ENCODE measurements at regions not wholly inside any gene's neighbourhood (a gene's known extent, or its start where the extent isn't known, plus 50 kb on each side); places are given as distances from the start of the nearest gene placed in this dataset.
A peak's percentile ranks its signal among the peaks of the same experiment; 100 is the strongest.
"Not testable (repeated sequence)": the region's sequence is repeated elsewhere in the genome, so short reads cannot be mapped to it uniquely, and the experiment has no call there.

GRCh38 chr1:200290010-200290685, 119.7 kb downstream of the ZNF281 start:
- H3K27ac Mint-ChIP-seq: no peak overlapping the region
- no peaks in the 10 kb centered on the region for H3K36me3 Mint-ChIP-seq
- ATAC-seq (no peak), DNase-seq (no peak)
- CTCF ChIA-PET: interaction anchor here (1.0 kb wide), 1 partner anchor 12 kb away, joined by 3 read pairs; no protein-coding TSS in a partner anchor
- H3K9me3 Mint-ChIP-seq (ENCODE audit: low read depth): no peaks in the 10 kb centered on the region
- peaks cover 19% of the 10 kb centered on the region for H3K27me3 Mint-ChIP-seq
- no peak overlapping the region for H3K4me3 Mint-ChIP-seq
- H3K4me1 Mint-ChIP-seq: peaks cover 10% of the 10 kb centered on the region

- H3K36me3 Mint-ChIP-seq: no peaks in the 10 kb centered on the region
- H3K4me1 Mint-ChIP-seq: peaks cover 8% of the 10 kb centered on the region
- no peak overlapping the region for H3K27ac Mint-ChIP-seq
- no peak for DNase-seq
- peaks cover 19% of the 10 kb centered on the region for H3K27me3 Mint-ChIP-seq
- no peaks in the 10 kb centered on the region for H3K9me3 Mint-ChIP-seq (ENCODE audit: low read depth)
- CTCF ChIA-PET: no interaction called here
- H3K4me3 Mint-ChIP-seq: no peak overlapping the region
- ATAC-seq: no peak
These were observed 121.6 kb downstream of the ZNF281 start for GRCh38 chr1:200288226-200288625.

GRCh38 chr1:200284236-200284635, 125.6 kb downstream of the ZNF281 start:
- not testable (repeated sequence) for H3K27ac Mint-ChIP-seq; H3K4me1 Mint-ChIP-seq; H3K27me3 Mint-ChIP-seq; ATAC-seq; H3K36me3 Mint-ChIP-seq; DNase-seq; H3K9me3 Mint-ChIP-seq (ENCODE audit: low read depth); H3K4me3 Mint-ChIP-seq
- CTCF ChIA-PET: interaction anchor here (1.6 kb wide), 1 partner anchor 204 kb away, joined by 3 read pairs; no protein-coding TSS in a partner anchor

GRCh38 chr1:200282497-200283122, 127.2 kb downstream of the ZNF281 start:
- no peak overlapping the region for H3K4me3 Mint-ChIP-seq

GRCh38 chr1:200281201-200281835, 128.5 kb downstream of the ZNF281 start:
- Mint-ChIP-seq H3K36me3 (no peaks in the 10 kb centered on the region), H3K27me3 (peaks cover 12% of the 10 kb centered on the region), H3K9me3 (ENCODE audit: low read depth) (no peaks in the 10 kb centered on the region), H3K4me3 (no peak overlapping the region), H3K27ac (no peak overlapping the region), H3K4me1 (no peaks in the 10 kb centered on the region)
- CTCF ChIA-PET: interaction anchor here (1.1 to 1.6 kb wide), 3 partner anchors 14 to 207 kb away, joined by 3 to 4 read pairs (median 3); no protein-coding TSS in a partner anchor
- no peak for ATAC-seq
- DNase-seq: no peak

More at GRCh38 chr1:200282497-200283122, 127.2 kb downstream of the ZNF281 start:
- Mint-ChIP-seq H3K27me3 (peaks cover 8% of the 10 kb centered on the region), H3K36me3 (no peaks in the 10 kb centered on the region), H3K9me3 (ENCODE audit: low read depth) (no peaks in the 10 kb centered on the region), H3K27ac (no peak overlapping the region), H3K4me1 (no peaks in the 10 kb centered on the region)
- DNase-seq: no peak
- CTCF ChIA-PET: interaction anchor here (1.1 to 1.6 kb wide), 4 partner anchors 12 to 206 kb away, joined by 3 to 4 read pairs (median 3); no protein-coding TSS in a partner anchor
- no peak for ATAC-seq

- CTCF ChIA-PET: interaction anchor here (0.6 to 2.1 kb wide), 9 partner anchors 12 to 659 kb away, joined by 3 to 6 read pairs (median 3); no protein-coding TSS in a partner anchor
These were observed 129.9 kb downstream of the ZNF281 start for GRCh38 chr1:200279810-200280411.

GRCh38 chr1:200275816-200276453, 133.9 kb downstream of the ZNF281 start:
- H3K9me3 Mint-ChIP-seq (ENCODE audit: low read depth): no peaks in the 10 kb centered on the region
- H3K27ac Mint-ChIP-seq: no peak overlapping the region
- DNase-seq (no peak), ATAC-seq (no peak)
- H3K4me3 Mint-ChIP-seq: no peak overlapping the region
- CTCF ChIA-PET: interaction anchor here (1.1 to 1.7 kb wide), 2 partner anchors 18 to 23 kb away, joined by 3 to 4 read pairs; no protein-coding TSS in a partner anchor
- H3K27me3 Mint-ChIP-seq: peaks cover 20% of the 10 kb centered on the region
- no peaks in the 10 kb centered on the region for H3K4me1 Mint-ChIP-seq
- no peaks in the 10 kb centered on the region for H3K36me3 Mint-ChIP-seq

More at GRCh38 chr1:200279810-200280411, 129.9 kb downstream of the ZNF281 start:
- no peak for ATAC-seq
- peak; percentile 44 for DNase-seq
- Mint-ChIP-seq H3K4me3 (no peak overlapping the region), H3K36me3 (no peaks in the 10 kb centered on the region), H3K9me3 (ENCODE audit: low read depth) (no peaks in the 10 kb centered on the region), H3K27me3 (peaks cover 13% of the 10 kb centered on the region), H3K4me1 (no peaks in the 10 kb centered on the region), H3K27ac (no peak overlapping the region)

GRCh38 chr1:200275415-200275814, 134.4 kb downstream of the ZNF281 start:
- H3K27ac Mint-ChIP-seq: no peak overlapping the region
- H3K27me3 Mint-ChIP-seq: peaks cover 22% of the 10 kb centered on the region
- no peak for DNase-seq
- no peaks in the 10 kb centered on the region for H3K36me3 Mint-ChIP-seq
- H3K4me3 Mint-ChIP-seq: no peak overlapping the region
- CTCF ChIA-PET: interaction anchor here (1.7 kb wide), 1 partner anchor 18 kb away, joined by 4 read pairs; no protein-coding TSS in a partner anchor
- no peaks in the 10 kb centered on the region for H3K4me1 Mint-ChIP-seq
- no peaks in the 10 kb centered on the region for H3K9me3 Mint-ChIP-seq (ENCODE audit: low read depth)
- ATAC-seq: no peak

- no peak overlapping the region for H3K4me3 Mint-ChIP-seq
- no peaks in the 10 kb centered on the region for H3K36me3 Mint-ChIP-seq
- H3K4me1 Mint-ChIP-seq: no peaks in the 10 kb centered on the region
- no peak for DNase-seq
- CTCF ChIA-PET: interaction anchor here (1.1 kb wide), 1 partner anchor 210 kb away, joined by 3 read pairs; no protein-coding TSS in a partner anchor
- no peak for ATAC-seq
- H3K27me3 Mint-ChIP-seq: peaks cover 26% of the 10 kb centered on the region
- H3K27ac Mint-ChIP-seq: no peak overlapping the region
- no peaks in the 10 kb centered on the region for H3K9me3 Mint-ChIP-seq (ENCODE audit: low read depth)
These were observed 135.7 kb downstream of the ZNF281 start for GRCh38 chr1:200274116-200274515.

GRCh38 chr1:200272481-200273068, 137.3 kb downstream of the ZNF281 start:
- CTCF ChIA-PET: interaction anchor here (0.7 to 1.5 kb wide), 2 partner anchors 9 to 229 kb away, joined by 3 to 5 read pairs; no protein-coding TSS in a partner anchor
- H3K4me3 Mint-ChIP-seq: no peak overlapping the region
- no peak overlapping the region for H3K27ac Mint-ChIP-seq
- H3K4me1 Mint-ChIP-seq: no peaks in the 10 kb centered on the region
- H3K36me3 Mint-ChIP-seq: no peaks in the 10 kb centered on the region
- DNase-seq (no peak), ATAC-seq (no peak)
- no peaks in the 10 kb centered on the region for H3K9me3 Mint-ChIP-seq (ENCODE audit: low read depth)
- peaks cover 20% of the 10 kb centered on the region for H3K27me3 Mint-ChIP-seq

- Mint-ChIP-seq H3K36me3 (no peaks in the 10 kb centered on the region), H3K4me3 (no peak overlapping the region), H3K27me3 (peaks cover 26% of the 10 kb centered on the region), H3K9me3 (ENCODE audit: low read depth) (no peaks in the 10 kb centered on the region), H3K27ac (no peak overlapping the region), H3K4me1 (no peaks in the 10 kb centered on the region)
- CTCF ChIA-PET: no interaction called here
- ATAC-seq: no peak
- no peak for DNase-seq
These were observed 140.6 kb downstream of the ZNF281 start for GRCh38 chr1:200269256-200269655.

GRCh38 chr1:200267937-200268336, 141.9 kb downstream of the ZNF281 start:
- CTCF ChIA-PET: interaction anchor here (1.0 kb wide), 1 partner anchor 12 kb away, joined by 3 read pairs; no protein-coding TSS in a partner anchor
- ATAC-seq: no peak
- H3K27me3 Mint-ChIP-seq: peaks cover 30% of the 10 kb centered on the region
- peaks cover 3% of the 10 kb centered on the region for H3K4me1 Mint-ChIP-seq
- no peak overlapping the region for H3K27ac Mint-ChIP-seq
- no peaks in the 10 kb centered on the region for H3K9me3 Mint-ChIP-seq (ENCODE audit: low read depth)
- H3K36me3 Mint-ChIP-seq: no peaks in the 10 kb centered on the region
- no peak for DNase-seq
- H3K4me3 Mint-ChIP-seq: no peak overlapping the region
